ENCODE measurements at regions not wholly inside any gene's neighbourhood (a gene's known extent, or its start where the extent isn't known, plus 50 kb on each side); places are given as distances from the start of the nearest gene placed in this dataset.

GRCh38 chr10:88120075-88120474 lies 256.6 kb downstream of the PTEN start:
- TF ChIP-seq CTCF (IDR thresholded peaks at IDR 0.05) (no peak), POLR2AphosphoS5 (IDR thresholded peaks at IDR 0.05; ENCODE audit: low read depth, low read length) (no peak), REST (IDR thresholded peaks at IDR 0.05; ENCODE audit: insufficient read depth in 1 of 2, low read depth in 2 of 2, low read length in 1 of 2) (no peak), TCF7L2 (IDR thresholded peaks at IDR 0.05; ENCODE audit: low read depth, low read length) (no peak)

Measured in Panc1 (cell line).